CD14-positive monocyte (primary cell): ENCODE measurements at regions not wholly inside any gene's neighbourhood (a gene's known extent, or its start where the extent isn't known, plus 50 kb on each side); places are given as distances from the start of the nearest gene placed in this dataset.

ENCODE experiments used
- DNase-seq, 3 donors: peaks; one replicate each; pipeline ENCODE4 v3.0.0-alpha.2; 2011 to 2022
- H2AFZ ChIP-seq: 2 replicates; pipeline ENCODE4 v1.6.0; 2012; ENCODE audit warnings: mild to moderate bottlenecking, low read depth, low read length, inconsistent platforms; ENCODE audit not compliant: insufficient read depth, poor library complexity, severe bottlenecking
- H3K27ac ChIP-seq, 2 donors: 1 replicate in 1 of 2; 2 replicates in 1 of 2; pipeline ENCODE4 v1.5.1; 2012 to 2013; ENCODE audit warnings: low read length in 2 of 2, control low read depth in 1 of 2, inconsistent platforms in 1 of 2, low read depth in 1 of 2, mild to moderate bottlenecking in 1 of 2
- H3K27me3 ChIP-seq, 2 donors: one replicate each; pipeline versions ENCODE4 v1.6.0 to v1.6.1; 2011 to 2013; ENCODE audit warnings: low read length in 2 of 2; ENCODE audit not compliant: control insufficient read depth in 2 of 2, insufficient read depth in 2 of 2
- H3K36me3 ChIP-seq, 2 donors: replicated peaks in 1 of 2; 1 replicate in 1 of 2; 2 replicates in 1 of 2; pipeline versions ENCODE4 v1.5.1 to v1.6.1; 2012 to 2013; ENCODE audit warnings: low read length in 2 of 2, control low read depth in 1 of 2, inconsistent platforms in 1 of 2, mild to moderate bottlenecking in 1 of 2; ENCODE audit not compliant: insufficient read depth in 2 of 2, control insufficient read depth in 1 of 2
- H3K4me1 ChIP-seq, 2 donors: 1 replicate in 1 of 2; 2 replicates in 1 of 2; pipeline versions ENCODE4 v1.5.1 to v1.6.1; 2012 to 2013; ENCODE audit warnings: low read length in 2 of 2, control low read depth in 1 of 2, inconsistent platforms in 1 of 2, mild to moderate bottlenecking in 1 of 2, moderate library complexity in 1 of 2; ENCODE audit not compliant: insufficient read depth in 2 of 2, control insufficient read depth in 1 of 2
- H3K4me2 ChIP-seq: replicated peaks from 2 replicates; pipeline ENCODE3; 2012; ENCODE audit warnings: low read length, moderate library complexity, mild to moderate bottlenecking; ENCODE audit not compliant: poor library complexity, severe bottlenecking; ENCODE audit errors: extremely low read depth
- H3K4me3 ChIP-seq, 3 experiments: fragments of 200-600 bp in 1 of 3; sonication (generic) in 1 of 3; replicated peaks in 1 of 3; 1 replicate in 2 of 3; 2 replicates in 1 of 3; pipeline ENCODE4 v1.5.1; 2011 to 2013; ENCODE audit warnings: low read length in 3 of 3, mild to moderate bottlenecking in 3 of 3, control low read depth in 2 of 3, low read depth in 2 of 3, inconsistent platforms in 1 of 3, moderate library complexity in 1 of 3
- H3K79me2 ChIP-seq: 2 replicates; pipeline ENCODE4 v1.6.0; 2012; ENCODE audit warnings: mild to moderate bottlenecking, control low read depth, inconsistent platforms, low read length, moderate library complexity; ENCODE audit not compliant: insufficient read depth
- H3K9ac ChIP-seq: 2 replicates; pipeline ENCODE4 v1.6.0; 2017; ENCODE audit warnings: low read length, mild to moderate bottlenecking; ENCODE audit not compliant: insufficient read depth, poor library complexity, severe bottlenecking
- H3K9me3 ChIP-seq, 2 donors: replicated peaks in 1 of 2; 1 replicate in 1 of 2; 2 replicates in 1 of 2; pipeline versions ENCODE4 v1.5.1 to v1.6.1; 2012 to 2013; ENCODE audit warnings: low read length in 2 of 2, control low read depth in 1 of 2; ENCODE audit not compliant: control insufficient read depth in 1 of 2, insufficient read depth in 1 of 2
- H4K20me1 ChIP-seq: 2 replicates; pipeline ENCODE4 v1.6.0; 2012; ENCODE audit warnings: mild to moderate bottlenecking, low read length, control low read depth, moderate library complexity; ENCODE audit not compliant: insufficient read depth
- H3K27ac Mint-ChIP-seq, 7 donors: one replicate each; pipeline ENCODE4 v1.8.0; 2020; ENCODE audit warnings: mild to moderate bottlenecking in 7 of 7, mixed read lengths in 7 of 7, moderate library complexity in 6 of 7, inconsistent platforms in 2 of 7
- H3K27me3 Mint-ChIP-seq, 3 donors: one replicate each; pipeline ENCODE4 v1.8.0; 2021 to 2022; ENCODE audit warnings: low read depth in 3 of 3, mild to moderate bottlenecking in 3 of 3, mixed read lengths in 3 of 3, moderate library complexity in 3 of 3, inconsistent platforms in 1 of 3
- H3K36me3 Mint-ChIP-seq, 2 donors: one replicate each; pipeline ENCODE4 v1.8.0; 2020; ENCODE audit warnings: mixed read lengths in 2 of 2, inconsistent platforms in 1 of 2, mild to moderate bottlenecking in 1 of 2
- H3K4me1 Mint-ChIP-seq: one replicate; pipeline ENCODE4 v1.8.0; 2020; ENCODE audit warnings: mild to moderate bottlenecking, mixed read lengths
- H3K4me3 Mint-ChIP-seq, 2 donors: one replicate each; pipeline ENCODE4 v1.8.0; 2020; ENCODE audit warnings: mild to moderate bottlenecking in 2 of 2, mixed read lengths in 2 of 2, moderate library complexity in 1 of 2
- H3K9me3 Mint-ChIP-seq, 7 donors: one replicate each; pipeline ENCODE4 v1.8.0; 2020 to 2022; ENCODE audit warnings: mixed read lengths in 7 of 7, mild to moderate bottlenecking in 6 of 7, moderate library complexity in 6 of 7, inconsistent platforms in 2 of 7
- CTCF ChIP-seq: fragments of 200-600 bp; IDR thresholded peaks from one replicate; pipeline ENCODE4 v1.8.0; 2022; ENCODE audit warnings: antibody characterized with exemption, mild to moderate bottlenecking
- WGBS: methylation state at CpG from one replicate; pipeline ENCODE4 v1.1.5; 2013; ENCODE audit warnings: missing lambda C conversion rate; ENCODE audit not compliant: insufficient coverage; 5-methylcytosine and 5-hydroxymethylcytosine counted together
- intact Hi-C, 2 donors: fragments of 100-400 bp; cut with micrococcal nuclease; formaldehyde crosslinking; loops; one replicate each; pipeline versions ENCODE4 v1.15.0 to v1.15.1; 2023

- no peak overlapping the region for H3K9ac ChIP-seq
- H3K9me3 ChIP-seq: no peaks in the 10 kb centered on the region
- no peak overlapping the region for H3K4me2 ChIP-seq
- no peak overlapping the region for H3K4me3 ChIP-seq
- no peak overlapping the region for H3K27ac Mint-ChIP-seq
- TF ChIP-seq CTCF: no peak
- no peaks in the 10 kb centered on the region for H3K36me3 Mint-ChIP-seq
- no peaks in the 10 kb centered on the region for H3K4me1 ChIP-seq
- H3K4me1 Mint-ChIP-seq: no peaks in the 10 kb centered on the region
- H3K27me3 ChIP-seq: no peaks in the 10 kb centered on the region
- intact Hi-C loops: no loop called here
- no peaks in the 10 kb centered on the region for H3K36me3 ChIP-seq
- H3K4me3 Mint-ChIP-seq: no peak overlapping the region
- H3K27ac ChIP-seq: no peak overlapping the region
- no peaks in the 10 kb centered on the region for H3K79me2 ChIP-seq
- H2AFZ ChIP-seq: no peak overlapping the region
- H4K20me1 ChIP-seq: no peaks in the 10 kb centered on the region
- H3K27me3 Mint-ChIP-seq: peaks cover 2 to 5% (median 3%) of the 10 kb centered on the region in 3 donors
- DNase-seq: no peak
- WGBS: 98% methylated on average over 4 of the region's 4 CpGs
- H3K9me3 Mint-ChIP-seq: peaks cover 0 to 5% (median 0%) of the 10 kb centered on the region in 7 donors
Observed at GRCh38 chr14:56875104-56875675, 64.9 kb upstream of the OTX2 start.

- H3K4me1 ChIP-seq: no peaks in the 10 kb centered on the region
- H3K36me3 ChIP-seq: no peaks in the 10 kb centered on the region
- no peaks in the 10 kb centered on the region for H3K9me3 ChIP-seq
- intact Hi-C loops: no loop called here
- H2AFZ ChIP-seq: no peak overlapping the region
- H3K9ac ChIP-seq: no peak overlapping the region
- no peak overlapping the region for H3K27ac ChIP-seq
- no peaks in the 10 kb centered on the region for H4K20me1 ChIP-seq
- 40% methylated on average over 4 of the region's 5 CpGs for WGBS
- DNase-seq: no peak
- Mint-ChIP-seq H3K27me3 (peaks cover 3 to 5% (median 3%) of the 10 kb centered on the region in 3 donors), H3K36me3 (no peaks in the 10 kb centered on the region), H3K4me3 (no peak overlapping the region), H3K27ac (no peak overlapping the region), H3K9me3 (peaks cover 0 to 5% (median 0%) of the 10 kb centered on the region in 7 donors), H3K4me1 (no peaks in the 10 kb centered on the region)
- no peak overlapping the region for H3K4me2 ChIP-seq
- TF ChIP-seq CTCF: no peak
- no peak overlapping the region for H3K4me3 ChIP-seq
- no peaks in the 10 kb centered on the region for H3K27me3 ChIP-seq
- no peaks in the 10 kb centered on the region for H3K79me2 ChIP-seq
Observed at GRCh38 chr14:56874375-56874774, 64.1 kb upstream of the OTX2 start.
